ENCODE measurements at regions not wholly inside any gene's neighbourhood (a gene's known extent, or its start where the extent isn't known, plus 50 kb on each side); places are given as distances from the start of the nearest gene placed in this dataset.
"Not testable (repeated sequence)": the region's sequence is repeated elsewhere in the genome, so short reads cannot be mapped to it uniquely, and the experiment has no call there.

- Histone ChIP-seq H3K27me3 (no peaks in the 10 kb centered on the region), H3K4me3 (no peak overlapping the region), H3K4me1 (no peaks in the 10 kb centered on the region), H3K27ac (no peak overlapping the region), H3K36me3 (no peaks in the 10 kb centered on the region), H3K9me3 (peaks cover 0 to 2% (median 0%) of the 10 kb centered on the region in 4 donors)
- intact Hi-C loops (cut with DNase I): no loop called here
- no peak for DNase-seq
- TF ChIP-seq POLR2A (IDR thresholded peaks at IDR 0.05): no peak
Observed at GRCh38 chr1:207250431-207250830, 71.0 kb upstream of the CD55 start.

GRCh38 chr1:207251066-207251465, 70.4 kb upstream of the CD55 start:
- Histone ChIP-seq H3K4me3 (no peak overlapping the region), H3K4me1 (no peaks in the 10 kb centered on the region), H3K27me3 (no peaks in the 10 kb centered on the region), H3K36me3 (no peaks in the 10 kb centered on the region), H3K9me3 (peaks cover 0 to 2% (median 0%) of the 10 kb centered on the region in 4 donors), H3K27ac (no peak overlapping the region)
- intact Hi-C loops (cut with DNase I): no loop called here
- no peak for DNase-seq
- 97 to 100% methylated on average over 1 of the region's 1 CpG for WGBS, 2 donors
- TF ChIP-seq POLR2AphosphoS5 (IDR thresholded peaks at IDR 0.05) (no peak), CTCF (IDR thresholded peaks at IDR 0.05) (no peak), POLR2A (IDR thresholded peaks at IDR 0.05) (no peak), EP300 (IDR thresholded peaks at IDR 0.05) (no peak)

GRCh38 chr1:207256869-207257268, 64.6 kb upstream of the CD55 start:
- Histone ChIP-seq H3K27ac (no peak overlapping the region), H3K4me1 (no peaks in the 10 kb centered on the region), H3K36me3 (no peaks in the 10 kb centered on the region), H3K9me3 (peaks cover 0 to 5% (median 0%) of the 10 kb centered on the region in 4 donors), H3K27me3 (no peaks in the 10 kb centered on the region), H3K4me3 (no peak overlapping the region)
- 96% methylated on average over 1 of the region's 1 CpG for WGBS, 2 donors
- DNase-seq: no peak
- intact Hi-C loops (cut with DNase I): no loop called here
- TF ChIP-seq EP300 (IDR thresholded peaks at IDR 0.05) (no peak), POLR2AphosphoS5 (IDR thresholded peaks at IDR 0.05) (no peak), CTCF (IDR thresholded peaks at IDR 0.05) (no peak), POLR2A (IDR thresholded peaks at IDR 0.05) (no peak)

GRCh38 chr1:207259391-207259790, 62.1 kb upstream of the CD55 start:
- no peak for DNase-seq
- Histone ChIP-seq H3K36me3 (no peaks in the 10 kb centered on the region), H3K4me1 (no peaks in the 10 kb centered on the region), H3K9me3 (peaks cover 0 to 5% (median 0%) of the 10 kb centered on the region in 4 donors), H3K27ac (no peak overlapping the region), H3K4me3 (no peak overlapping the region), H3K27me3 (no peaks in the 10 kb centered on the region)
- TF ChIP-seq POLR2AphosphoS5 (IDR thresholded peaks at IDR 0.05) (no peak), CTCF (IDR thresholded peaks at IDR 0.05) (peak in 1 of 4 experiments; percentile 20)
- intact Hi-C loops (cut with DNase I): no loop called here

GRCh38 chr1:207261971-207262370, 59.5 kb upstream of the CD55 start:
- H3K27ac ChIP-seq: no peak overlapping the region
- no peaks in the 10 kb centered on the region for H3K27me3 ChIP-seq
- H3K4me1 ChIP-seq: no peaks in the 10 kb centered on the region
- no peak for TF ChIP-seq CTCF (IDR thresholded peaks at IDR 0.05)
- no peak for TF ChIP-seq POLR2AphosphoS5 (IDR thresholded peaks at IDR 0.05)
- TF ChIP-seq POLR2A (IDR thresholded peaks at IDR 0.05): no peak
- TF ChIP-seq EP300 (IDR thresholded peaks at IDR 0.05): no peak
- intact Hi-C loops (cut with DNase I): no loop called here
- no peaks in the 10 kb centered on the region for H3K36me3 ChIP-seq
- peaks cover 0 to 2% (median 0%) of the 10 kb centered on the region in 4 donors for H3K9me3 ChIP-seq
- H3K4me3 ChIP-seq: no peak overlapping the region
- no peak for DNase-seq

- intact Hi-C loops (cut with DNase I); H3K9me3 ChIP-seq; H3K4me1 ChIP-seq; H3K36me3 ChIP-seq; H3K27ac ChIP-seq; DNase-seq; H3K27me3 ChIP-seq; H3K4me3 ChIP-seq: not testable (repeated sequence)
- 94 to 98% methylated on average over 3 of the region's 3 CpGs for WGBS, 2 donors
Observed at GRCh38 chr1:207262891-207263290, 58.6 kb upstream of the CD55 start.
